ENCODE measurements at regions not wholly inside any gene's neighbourhood (a gene's known extent, or its start where the extent isn't known, plus 50 kb on each side); places are given as distances from the start of the nearest gene placed in this dataset.

DNA sequence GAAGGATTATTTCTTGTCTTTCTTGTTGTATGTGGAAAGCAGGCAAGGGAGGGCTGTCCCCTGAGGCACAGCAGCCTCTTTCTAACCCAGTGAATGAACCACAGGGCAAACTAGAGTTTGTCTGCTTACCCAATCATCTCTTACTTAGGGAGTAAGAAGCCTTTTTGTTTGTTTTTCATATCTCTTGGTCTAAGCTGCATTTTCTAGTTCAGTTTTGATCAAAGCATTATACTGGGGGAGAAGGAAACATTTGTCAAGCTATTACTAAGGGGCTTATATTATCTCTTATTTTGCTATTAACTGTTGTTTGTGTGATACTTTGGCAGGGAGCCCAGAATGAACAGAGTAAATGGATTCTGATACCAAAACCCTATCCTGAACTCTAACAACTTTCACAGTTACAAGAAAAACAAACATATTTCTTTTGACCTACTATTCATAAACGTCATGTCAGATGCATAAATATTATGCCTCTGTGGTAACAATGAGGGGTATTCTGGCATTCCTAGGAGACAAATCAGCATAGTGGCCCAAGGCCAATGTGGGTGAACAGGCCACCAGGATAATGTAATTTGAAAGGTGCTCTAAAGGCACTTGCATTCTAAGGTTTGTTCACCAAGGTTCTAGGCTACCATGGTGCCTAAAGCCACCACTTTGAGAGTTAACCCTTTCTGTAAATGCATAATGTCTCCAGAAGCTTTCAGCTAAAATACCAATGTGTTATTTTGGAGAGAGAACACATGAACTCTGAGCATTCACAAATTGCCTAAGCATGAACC, 271.6 kb upstream of the ZPLD1 start:
- TF ChIP-seq POLR2A (IDR thresholded peaks at IDR 0.05) = no peak
- no peak for TF ChIP-seq CTCF (IDR thresholded peaks at IDR 0.05)
